PC-9 (cell line): ENCODE measurements at regions not wholly inside any gene's neighbourhood (a gene's known extent, or its start where the extent isn't known, plus 50 kb on each side); places are given as distances from the start of the nearest gene placed in this dataset.

Experiments used
- EZH2 ChIP-seq: fragments of 200-600 bp; sonication (generic); IDR thresholded peaks from 2 replicates; pipeline ENCODE4 v1.8.0; 2017; ENCODE audit warnings: antibody characterized with exemption, low read depth
- TF ChIP-seq, protein P1 (sequence below): fragments of 200-600 bp; sonication (generic); conservative IDR thresholded peaks from 2 replicates; pipeline ENCODE4 v1.6.1; 2017; ENCODE audit warnings: mixed run types, antibody characterized with exemption, mild to moderate bottlenecking, moderate library complexity

DNA sequence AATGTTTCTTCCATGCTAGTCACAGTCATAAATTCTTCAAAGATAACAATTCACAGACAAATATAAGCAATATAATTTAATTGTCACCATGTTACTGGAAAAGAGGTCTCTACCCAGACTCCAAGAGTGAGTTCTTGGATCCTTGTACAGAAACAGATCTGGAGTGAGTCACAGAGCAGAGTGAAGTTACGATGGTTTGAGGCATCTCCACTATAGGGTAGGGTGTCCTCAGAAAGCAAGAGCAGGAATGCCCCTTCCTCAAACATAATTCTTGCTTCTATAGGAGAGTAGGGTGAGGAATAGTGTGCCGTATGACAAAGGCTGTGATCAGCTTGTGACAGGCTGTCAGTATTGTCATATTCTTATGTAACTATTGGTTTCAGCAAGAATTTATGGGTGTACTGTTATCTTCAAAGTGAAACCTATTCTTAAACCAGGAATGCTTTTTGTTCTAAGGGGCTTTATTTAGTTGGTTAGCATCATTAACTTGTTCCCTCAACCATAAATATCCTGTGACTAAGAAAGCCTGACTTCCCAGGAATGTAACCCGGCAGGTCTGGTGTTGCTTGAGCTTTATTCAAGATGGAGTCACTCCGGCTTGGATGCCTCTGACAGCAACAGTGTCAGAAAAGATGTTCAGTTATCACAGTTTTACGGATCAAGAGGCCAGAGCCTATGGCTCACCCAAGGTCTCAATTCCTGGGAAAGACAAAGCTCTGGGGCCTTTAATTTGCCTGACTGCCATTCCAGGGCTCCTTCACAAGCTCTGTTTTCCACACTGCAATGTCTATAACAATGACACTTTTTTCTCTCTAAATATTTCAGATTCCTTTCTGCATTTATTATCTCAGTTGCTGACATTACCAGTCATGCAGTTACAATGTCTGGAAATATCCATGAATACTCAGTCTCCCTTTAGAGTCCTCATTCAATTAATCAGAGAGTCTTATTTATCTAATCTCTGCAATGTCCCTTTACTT is 298.6 kb downstream of the C6orf118 start:
- TF ChIP-seq, protein P1, sequence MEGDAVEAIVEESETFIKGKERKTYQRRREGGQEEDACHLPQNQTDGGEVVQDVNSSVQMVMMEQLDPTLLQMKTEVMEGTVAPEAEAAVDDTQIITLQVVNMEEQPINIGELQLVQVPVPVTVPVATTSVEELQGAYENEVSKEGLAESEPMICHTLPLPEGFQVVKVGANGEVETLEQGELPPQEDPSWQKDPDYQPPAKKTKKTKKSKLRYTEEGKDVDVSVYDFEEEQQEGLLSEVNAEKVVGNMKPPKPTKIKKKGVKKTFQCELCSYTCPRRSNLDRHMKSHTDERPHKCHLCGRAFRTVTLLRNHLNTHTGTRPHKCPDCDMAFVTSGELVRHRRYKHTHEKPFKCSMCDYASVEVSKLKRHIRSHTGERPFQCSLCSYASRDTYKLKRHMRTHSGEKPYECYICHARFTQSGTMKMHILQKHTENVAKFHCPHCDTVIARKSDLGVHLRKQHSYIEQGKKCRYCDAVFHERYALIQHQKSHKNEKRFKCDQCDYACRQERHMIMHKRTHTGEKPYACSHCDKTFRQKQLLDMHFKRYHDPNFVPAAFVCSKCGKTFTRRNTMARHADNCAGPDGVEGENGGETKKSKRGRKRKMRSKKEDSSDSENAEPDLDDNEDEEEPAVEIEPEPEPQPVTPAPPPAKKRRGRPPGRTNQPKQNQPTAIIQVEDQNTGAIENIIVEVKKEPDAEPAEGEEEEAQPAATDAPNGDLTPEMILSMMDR, result no peak
- no peak for TF ChIP-seq EZH2
